Sigmoid colon (tissue), 6 donors: ENCODE measurements at regions not wholly inside any gene's neighbourhood (a gene's known extent, or its start where the extent isn't known, plus 50 kb on each side); places are given as distances from the start of the nearest gene placed in this dataset.

Experiments
- DNase-seq: peaks from one replicate; pipeline ENCODE4 v3.0.0-alpha.2; 2019
- H3K27ac ChIP-seq, 4 donors: fragments of 200-600 bp; sonication (generic); one replicate each; pipeline ENCODE4 v1.5.1; 2016 to 2019; ENCODE audit warnings: mild to moderate bottlenecking in 1 of 4
- H3K27me3 ChIP-seq, 3 donors: fragments of 200-600 bp; sonication (generic); one replicate each; pipeline ENCODE4 v1.5.1; 2019; ENCODE audit warnings: mild to moderate bottlenecking in 1 of 3
- H3K36me3 ChIP-seq, 4 donors: fragments of 200-600 bp; sonication (generic); one replicate each; pipeline ENCODE4 v1.5.1; 2016 to 2019
- H3K4me1 ChIP-seq, 4 donors: fragments of 200-600 bp; sonication (generic); one replicate each; pipeline ENCODE4 v1.5.1; 2017 to 2019
- H3K4me3 ChIP-seq, 4 donors: fragments of 200-600 bp; sonication (generic); one replicate each; pipeline ENCODE4 v1.5.1; 2017 to 2019; ENCODE audit warnings: mild to moderate bottlenecking in 2 of 4, moderate library complexity in 1 of 4
- H3K9me3 ChIP-seq, 4 donors: fragments of 200-600 bp in 3 of 4; sonication (generic) in 3 of 4; one replicate each; pipeline versions ENCODE4 v1.5.1 to v1.6.1; 2013 to 2019
- CTCF ChIP-seq, 4 experiments: fragments of 450-650 bp in 3 of 4; fragments of 200-600 bp in 1 of 4; IDR thresholded peaks; one replicate each; pipeline ENCODE4 v1.5.1; 2016 to 2019; ENCODE audit warnings: antibody characterized with exemption in 4 of 4, mild to moderate bottlenecking in 3 of 4, moderate library complexity in 2 of 4
- EP300 ChIP-seq, 4 donors: sonication (generic); formaldehyde crosslinking; IDR thresholded peaks; one replicate each; pipeline ENCODE4 v1.6.1; 2017; ENCODE audit warnings: antibody characterized with exemption in 4 of 4
- POLR2A ChIP-seq, 2 donors: fragments of 450-650 bp; IDR thresholded peaks; one replicate each; pipeline ENCODE4 v1.6.1; 2016; ENCODE audit warnings: antibody characterized with exemption in 2 of 2, mild to moderate bottlenecking in 2 of 2, moderate library complexity in 2 of 2
- POLR2AphosphoS5 ChIP-seq, 4 donors: sonication (generic); formaldehyde crosslinking; IDR thresholded peaks; one replicate each; pipeline ENCODE4 v1.6.1; 2017; ENCODE audit warnings: antibody characterized with exemption in 4 of 4
- WGBS, 2 donors: extraction: QIAGEN DNeasy Blood & Tissue Kit; methylation state at CpG; one replicate each; pipeline ENCODE4 v1.1.7; 2013; 5-methylcytosine and 5-hydroxymethylcytosine counted together
- intact Hi-C: fragments of 100-400 bp; cut with DNase I; formaldehyde crosslinking; loops from one replicate; pipeline ENCODE4 v1.15.1; 2023
- donor health status: healthy with polysubstance abuse.
- donor health status: healthy.

- no peak for TF ChIP-seq POLR2AphosphoS5 (IDR thresholded peaks at IDR 0.05)
- no peak for TF ChIP-seq CTCF (IDR thresholded peaks at IDR 0.05)
- TF ChIP-seq EP300 (IDR thresholded peaks at IDR 0.05): no peak
- TF ChIP-seq POLR2A (IDR thresholded peaks at IDR 0.05): no peak
- intact Hi-C loops: loop anchor here (5.0 kb wide), 1 partner anchor 102 kb away; no protein-coding TSS in a partner anchor
- Histone ChIP-seq H3K36me3 (no peaks in the 10 kb centered on the region), H3K27me3 (no peaks in the 10 kb centered on the region), H3K4me1 (peaks cover 0 to 40% (median 31%) of the 10 kb centered on the region in 4 donors), H3K27ac (no peak overlapping the region), H3K9me3 (no peaks in the 10 kb centered on the region), H3K4me3 (no peak overlapping the region)
- WGBS, 2 donors: 83 to 87% methylated on average over 7 of the region's 7 CpGs
- no peak for DNase-seq
Observed at GRCh38 chr22:26889802-26890201, 232.4 kb downstream of the MIAT start.

- no peaks in the 10 kb centered on the region for H3K36me3 ChIP-seq
- DNase-seq: no peak
- H3K4me1 ChIP-seq: peaks cover 0 to 50% (median 39%) of the 10 kb centered on the region in 4 donors
- intact Hi-C loops: loop anchor here (5.0 kb wide), 1 partner anchor 101 kb away; no protein-coding TSS in a partner anchor
- no peaks in the 10 kb centered on the region for H3K27me3 ChIP-seq
- H3K4me3 ChIP-seq: no peak overlapping the region
- 49 to 71% methylated on average over 5 of the region's 5 CpGs for WGBS, 2 donors
- no peaks in the 10 kb centered on the region for H3K9me3 ChIP-seq
- no peak overlapping the region for H3K27ac ChIP-seq
- TF ChIP-seq POLR2AphosphoS5 (IDR thresholded peaks at IDR 0.05) (no peak), EP300 (IDR thresholded peaks at IDR 0.05) (no peak), POLR2A (IDR thresholded peaks at IDR 0.05) (no peak), CTCF (IDR thresholded peaks at IDR 0.05) (no peak)
Observed at GRCh38 chr22:26890870-26891269, 233.5 kb downstream of the MIAT start.

DNA sequence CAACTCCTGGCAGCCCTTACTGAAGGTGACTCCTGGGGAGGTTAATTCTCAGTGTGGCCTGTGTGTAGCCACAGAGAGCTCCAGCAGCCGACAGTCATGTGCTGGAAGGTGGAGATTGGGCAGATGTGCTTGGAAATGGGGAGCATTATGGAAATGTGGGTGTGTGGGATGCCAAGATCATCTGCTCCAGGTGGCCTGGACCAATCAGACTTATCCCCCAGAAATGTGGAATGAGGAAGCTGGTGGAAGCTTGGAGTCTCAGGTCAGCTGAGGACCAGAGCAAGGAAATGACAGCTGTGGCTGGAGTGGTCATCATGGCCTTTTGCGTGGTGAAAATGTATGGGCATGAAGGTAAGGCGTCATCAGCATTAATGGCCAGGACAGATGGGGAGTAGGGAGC, 234.0 kb downstream of the MIAT start:
- no peak for DNase-seq
- Histone ChIP-seq H3K9me3 (no peaks in the 10 kb centered on the region), H3K4me3 (no peak overlapping the region), H3K4me1 (peaks cover 0 to 53% (median 39%) of the 10 kb centered on the region in 4 donors), H3K27me3 (no peaks in the 10 kb centered on the region), H3K27ac (no peak overlapping the region), H3K36me3 (no peaks in the 10 kb centered on the region)
- TF ChIP-seq POLR2AphosphoS5 (IDR thresholded peaks at IDR 0.05): no peak
- no peak for TF ChIP-seq CTCF (IDR thresholded peaks at IDR 0.05)
- TF ChIP-seq EP300 (IDR thresholded peaks at IDR 0.05): no peak
- no peak for TF ChIP-seq POLR2A (IDR thresholded peaks at IDR 0.05)
- WGBS, 2 donors: 86 to 89% methylated on average over 3 of the region's 3 CpGs
- intact Hi-C loops: loop anchor here (5.0 kb wide), 1 partner anchor 101 kb away; no protein-coding TSS in a partner anchor

DNA sequence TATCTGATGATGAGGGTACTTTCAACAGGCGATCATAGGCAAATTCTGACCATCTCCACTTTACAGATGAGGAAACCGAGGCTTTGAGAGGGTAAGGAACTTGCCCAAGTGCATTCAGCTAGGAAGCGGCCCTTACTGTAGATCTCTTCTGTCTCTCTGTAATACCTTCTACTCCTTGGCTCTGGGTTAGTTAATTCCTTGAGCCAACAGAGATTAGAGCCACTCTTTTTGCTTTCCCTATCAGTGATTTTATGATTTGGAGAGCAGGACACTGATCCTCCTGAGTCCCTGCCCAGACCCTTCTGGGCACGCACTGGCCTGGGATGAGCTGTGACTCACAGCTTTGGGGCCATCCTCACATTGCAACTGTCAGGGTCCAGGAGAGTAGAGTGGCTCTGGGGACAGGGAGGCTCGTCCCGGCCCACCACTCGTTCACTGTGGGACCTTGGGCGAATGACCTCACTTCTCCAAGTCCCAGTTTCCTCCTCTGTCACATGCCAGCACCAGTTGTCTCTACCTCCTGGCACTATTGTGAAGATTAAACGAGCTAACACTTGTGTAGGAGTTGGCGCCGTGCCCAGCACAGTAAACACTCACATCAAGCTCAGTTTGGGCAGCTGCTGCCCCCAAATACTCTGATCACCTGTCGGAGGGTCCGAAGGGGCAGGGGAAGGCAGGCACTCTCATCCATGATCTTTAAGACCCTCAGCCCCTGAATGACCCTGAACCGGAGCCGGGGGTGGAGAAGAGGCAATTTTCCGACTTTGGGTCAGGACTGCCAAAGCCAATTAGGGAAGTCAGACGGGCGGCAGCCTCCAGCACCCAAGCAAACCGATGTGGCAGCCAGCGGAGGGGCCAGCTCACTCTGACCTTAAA, 235.0 kb downstream of the MIAT start:
- Histone ChIP-seq H3K9me3 (no peaks in the 10 kb centered on the region), H3K4me3 (no peak overlapping the region), H3K4me1 (peaks cover 0 to 47% (median 35%) of the 10 kb centered on the region in 4 donors), H3K36me3 (no peaks in the 10 kb centered on the region), H3K27ac (peak overlapping the region in 3 of 4 donors; percentile 36 to 79 (median 76)), H3K27me3 (no peaks in the 10 kb centered on the region)
- TF ChIP-seq CTCF (IDR thresholded peaks at IDR 0.05) (no peak), POLR2A (IDR thresholded peaks at IDR 0.05) (no peak), EP300 (IDR thresholded peaks at IDR 0.05) (no peak), POLR2AphosphoS5 (IDR thresholded peaks at IDR 0.05) (no peak)
- peak; percentile 72 for DNase-seq
- intact Hi-C loops: loop anchor here (5.0 kb wide), 1 partner anchor 100 kb away; no protein-coding TSS in a partner anchor
- WGBS, 2 donors: 31 to 62% methylated on average over 20 of the region's 20 CpGs
